PC-3 (cell line): ENCODE measurements at regions not wholly inside any gene's neighbourhood (a gene's known extent, or its start where the extent isn't known, plus 50 kb on each side); places are given as distances from the start of the nearest gene placed in this dataset.

Experiments
- ATAC-seq: fragments of 200-7000 bp; cut with Tn5 transposase; 2 replicates; pipeline ENCODE4 v1.9.1; 2020; ENCODE audit warnings: mild to moderate bottlenecking, moderate library complexity
- BruUV-seq: library from RNA; stranded (reverse); fragments of 400-500 nt; replicated peaks from 2 replicates; lab custom pipeline; 2021; lab: Mats Ljungman, UMichigan
- CTCF ChIA-PET: fragments of 300-600 bp; sonication (Branson Sonifier 250); formaldehyde crosslinking; loops from one replicate; lab custom pipeline; 2022; ENCODE audit warnings: antibody characterized with exemption; lab: Charles Lee
- POLR2A ChIA-PET: fragments of 300-600 bp; sonication (Branson Sonifier 250); formaldehyde crosslinking; loops from one replicate; lab custom pipeline; 2022; ENCODE audit warnings: antibody characterized with exemption; ENCODE audit not compliant: unreplicated experiment; lab: Charles Lee
- DNase-seq: peaks from one replicate; pipeline ENCODE4 v3.0.0-alpha.2; 2015
- H2AFZ ChIP-seq: fragments of 300-600 bp; sonication (generic); 2 replicates; pipeline ENCODE4 v1.6.0; 2016; ENCODE audit warnings: antibody characterized with exemption, low read length
- H3F3A ChIP-seq: fragments of 300-600 bp; sonication (generic); one replicate; pipeline ENCODE4 v1.6.0; 2017; ENCODE audit warnings: antibody characterized with exemption, low read length, control low read depth, mild to moderate bottlenecking; ENCODE audit not compliant: unreplicated experiment
- H3K27ac ChIP-seq: fragments of 300-600 bp; sonication (generic); 2 replicates; pipeline ENCODE4 v1.5.1; 2016; ENCODE audit warnings: mild to moderate bottlenecking, low read length
- H3K27me3 ChIP-seq: fragments of 300-600 bp; sonication (generic); 2 replicates; pipeline ENCODE4 v1.6.1; 2016; ENCODE audit warnings: low read length, mixed read lengths
- H3K36me3 ChIP-seq: fragments of 300-600 bp; sonication (generic); 2 replicates; pipeline ENCODE4 v1.6.1; 2016; ENCODE audit warnings: low read depth, mixed run types, low read length, mixed read lengths
- H3K4me1 ChIP-seq: fragments of 300-600 bp; sonication (generic); 2 replicates; pipeline ENCODE4 v1.5.1; 2016; ENCODE audit warnings: low read length; ENCODE audit not compliant: insufficient read depth
- H3K4me2 ChIP-seq: fragments of 300-600 bp; sonication (generic); 2 replicates; pipeline ENCODE4 v1.6.0; 2016; ENCODE audit warnings: low read length
- H3K4me3 ChIP-seq: fragments of 300-600 bp; sonication (generic); 2 replicates; pipeline ENCODE4 v1.5.1; 2016; ENCODE audit warnings: mild to moderate bottlenecking, low read length, mixed read lengths
- H3K79me2 ChIP-seq: fragments of 300-600 bp; sonication (generic); 2 replicates; pipeline ENCODE4 v1.6.1; 2017; ENCODE audit warnings: low read length, mixed read lengths
- H3K9ac ChIP-seq: fragments of 300-600 bp; sonication (generic); 2 replicates; pipeline ENCODE4 v1.6.0; 2016; ENCODE audit warnings: mild to moderate bottlenecking, low read length
- H3K9me2 ChIP-seq: fragments of 300-600 bp; sonication (generic); replicated peaks from 2 replicates; pipeline ENCODE4 v1.6.1; 2016; ENCODE audit warnings: mixed run types, low read length, mixed read lengths
- H3K9me3 ChIP-seq: fragments of 300-600 bp; sonication (generic); 2 replicates; pipeline ENCODE4 v1.6.1; 2016; ENCODE audit warnings: low read length, mixed read lengths
- H4K20me1 ChIP-seq: fragments of 300-600 bp; sonication (generic); 2 replicates; pipeline ENCODE4 v1.6.1; 2016; ENCODE audit warnings: low read length, mixed read lengths
- EZH2 ChIP-seq: fragments of 300-600 bp; sonication (generic); IDR thresholded peaks from one replicate; pipeline ENCODE4 v1.6.1; 2017; ENCODE audit warnings: antibody characterized with exemption, mild to moderate bottlenecking, low read length; ENCODE audit not compliant: unreplicated experiment
- EZH2phosphoT487 ChIP-seq: fragments of 300-600 bp; sonication (generic); IDR thresholded peaks from 2 replicates; pipeline ENCODE4 v1.6.1; 2018; ENCODE audit warnings: mild to moderate bottlenecking, antibody characterized with exemption, low read length, borderline replicate concordance
- intact Hi-C: fragments of 100-400 bp; cut with micrococcal nuclease; formaldehyde crosslinking; loops from 2 replicates; pipeline ENCODE4 v1.9.0; 2023
- TF ChIP-seq, protein P1 (sequence below): fragments of 300-600 bp; sonication (generic); conservative IDR thresholded peaks from 2 replicates; pipeline ENCODE4 v1.5.1; 2017; ENCODE audit warnings: antibody characterized with exemption, low read depth, mild to moderate bottlenecking, low read length

DNA sequence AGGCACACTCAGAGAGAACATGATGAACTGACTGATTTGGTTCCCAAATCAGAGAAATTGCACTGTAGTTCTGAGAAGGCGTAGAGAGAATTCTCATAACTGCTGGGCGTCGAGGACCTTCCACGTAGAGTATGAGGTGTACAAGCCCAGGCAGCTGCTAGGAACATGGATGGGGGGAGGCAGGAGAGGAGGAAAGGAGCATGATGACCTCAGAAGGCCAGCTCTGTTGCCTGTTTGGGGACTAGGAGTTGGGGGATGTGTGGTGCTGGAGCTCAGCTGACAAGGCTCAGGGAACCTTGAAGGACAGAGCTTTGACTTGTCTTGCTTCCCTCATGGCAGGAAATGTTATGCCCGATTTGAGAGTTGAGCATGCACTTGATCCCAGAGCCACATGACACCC, 485.4 kb downstream of the IRX1 start:
- no peak for DNase-seq
- no peak for ATAC-seq
- no TSS peak for BruUV-seq
- no peaks in the 10 kb centered on the region for H3K9me2 ChIP-seq
- no peaks in the 10 kb centered on the region for H3F3A ChIP-seq
- TF ChIP-seq, protein P1, sequence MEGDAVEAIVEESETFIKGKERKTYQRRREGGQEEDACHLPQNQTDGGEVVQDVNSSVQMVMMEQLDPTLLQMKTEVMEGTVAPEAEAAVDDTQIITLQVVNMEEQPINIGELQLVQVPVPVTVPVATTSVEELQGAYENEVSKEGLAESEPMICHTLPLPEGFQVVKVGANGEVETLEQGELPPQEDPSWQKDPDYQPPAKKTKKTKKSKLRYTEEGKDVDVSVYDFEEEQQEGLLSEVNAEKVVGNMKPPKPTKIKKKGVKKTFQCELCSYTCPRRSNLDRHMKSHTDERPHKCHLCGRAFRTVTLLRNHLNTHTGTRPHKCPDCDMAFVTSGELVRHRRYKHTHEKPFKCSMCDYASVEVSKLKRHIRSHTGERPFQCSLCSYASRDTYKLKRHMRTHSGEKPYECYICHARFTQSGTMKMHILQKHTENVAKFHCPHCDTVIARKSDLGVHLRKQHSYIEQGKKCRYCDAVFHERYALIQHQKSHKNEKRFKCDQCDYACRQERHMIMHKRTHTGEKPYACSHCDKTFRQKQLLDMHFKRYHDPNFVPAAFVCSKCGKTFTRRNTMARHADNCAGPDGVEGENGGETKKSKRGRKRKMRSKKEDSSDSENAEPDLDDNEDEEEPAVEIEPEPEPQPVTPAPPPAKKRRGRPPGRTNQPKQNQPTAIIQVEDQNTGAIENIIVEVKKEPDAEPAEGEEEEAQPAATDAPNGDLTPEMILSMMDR: no peak
- TF ChIP-seq EZH2phosphoT487: no peak
- no peak for TF ChIP-seq EZH2
- H4K20me1 ChIP-seq: no peaks in the 10 kb centered on the region
- no peak overlapping the region for H3K27ac ChIP-seq
- intact Hi-C loops: no loop called here
- H3K27me3 ChIP-seq: no peaks in the 10 kb centered on the region
- H2AFZ ChIP-seq: no peak overlapping the region
- H3K4me1 ChIP-seq: no peaks in the 10 kb centered on the region
- H3K4me3 ChIP-seq: no peak overlapping the region
- H3K9ac ChIP-seq: no peak overlapping the region
- no peaks in the 10 kb centered on the region for H3K79me2 ChIP-seq
- ChIA-PET CTCF (no interaction called here), POLR2A (no interaction called here)
- no peaks in the 10 kb centered on the region for H3K36me3 ChIP-seq
- peaks cover 26% of the 10 kb centered on the region for H3K9me3 ChIP-seq
- H3K4me2 ChIP-seq: no peak overlapping the region

GRCh38 chr5:4081466-4081865, 485.8 kb downstream of the IRX1 start:
- intact Hi-C loops: no loop called here
- ATAC-seq (no peak), DNase-seq (no peak)
- no peak overlapping the region for H3K9ac ChIP-seq
- H2AFZ ChIP-seq: no peak overlapping the region
- no peaks in the 10 kb centered on the region for H3K79me2 ChIP-seq
- no peak overlapping the region for H3K4me2 ChIP-seq
- no peaks in the 10 kb centered on the region for H4K20me1 ChIP-seq
- ChIA-PET POLR2A (no interaction called here), CTCF (no interaction called here)
- H3K27ac ChIP-seq: no peak overlapping the region
- no TSS peak for BruUV-seq
- H3K9me3 ChIP-seq: peaks cover 26% of the 10 kb centered on the region
- no peaks in the 10 kb centered on the region for H3K27me3 ChIP-seq
- no peaks in the 10 kb centered on the region for H3F3A ChIP-seq
- TF ChIP-seq EZH2 (no peak), EZH2phosphoT487 (no peak)
- TF ChIP-seq, protein P1: no peak
- no peak overlapping the region for H3K4me3 ChIP-seq
- no peaks in the 10 kb centered on the region for H3K36me3 ChIP-seq
- H3K4me1 ChIP-seq: no peaks in the 10 kb centered on the region
- no peaks in the 10 kb centered on the region for H3K9me2 ChIP-seq

DNA sequence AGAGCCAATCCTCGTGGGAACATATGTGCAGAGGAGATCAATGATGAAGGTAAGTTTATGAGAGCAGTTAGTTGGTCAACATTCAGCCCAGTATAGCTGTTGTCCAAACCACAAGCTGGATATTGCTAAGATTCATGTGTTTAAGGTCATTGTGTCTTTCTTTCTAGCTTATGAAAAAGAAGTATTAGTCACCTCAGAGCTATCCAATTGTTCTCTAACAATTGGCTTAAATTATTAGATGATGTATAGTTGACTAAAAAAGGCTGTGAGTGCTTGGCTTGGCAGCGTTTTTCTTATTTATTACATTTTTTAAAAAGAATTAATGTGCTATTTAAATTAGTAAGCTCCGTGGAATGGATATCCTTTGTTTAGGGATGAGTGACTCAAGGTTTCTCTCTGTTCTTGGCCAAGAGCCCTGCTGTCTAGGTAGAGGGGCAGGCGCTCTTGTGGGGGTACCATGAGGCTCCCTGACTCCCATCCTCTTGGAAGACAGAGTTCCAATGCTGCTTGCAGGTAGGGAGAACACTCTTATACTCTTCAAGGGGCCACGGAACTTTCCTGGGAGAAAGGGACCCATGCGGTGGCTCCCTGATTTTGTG, 487.4 kb downstream of the IRX1 start:
- Histone ChIP-seq H3K9me3 (peaks cover 17% of the 10 kb centered on the region; the same call in 1 of the 2 replicates), H3F3A (no peaks in the 10 kb centered on the region), H3K27ac (no peak overlapping the region), H3K9me2 (no peaks in the 10 kb centered on the region), H4K20me1 (no peaks in the 10 kb centered on the region), H3K79me2 (no peaks in the 10 kb centered on the region), H2AFZ (no peak overlapping the region), H3K9ac (no peak overlapping the region), H3K27me3 (no peaks in the 10 kb centered on the region), H3K4me2 (no peak overlapping the region), H3K36me3 (no peaks in the 10 kb centered on the region), H3K4me1 (no peaks in the 10 kb centered on the region), H3K4me3 (no peak overlapping the region)
- no peak for TF ChIP-seq EZH2phosphoT487
- no peak for TF ChIP-seq EZH2
- TF ChIP-seq, protein P1: no peak
- ATAC-seq (no peak), DNase-seq (no peak)
- intact Hi-C loops: no loop called here
- CTCF ChIA-PET: no interaction called here
- BruUV-seq: no TSS peak
- POLR2A ChIA-PET: no interaction called here
